Osteoblast (primary cell): ENCODE measurements at regions not wholly inside any gene's neighbourhood (a gene's known extent, or its start where the extent isn't known, plus 50 kb on each side); places are given as distances from the start of the nearest gene placed in this dataset.

ENCODE experiments used
- DNase-seq: peaks from one replicate; pipeline ENCODE4 v3.0.0; 2011; ENCODE audit warnings: low spot score, mixed read lengths; ENCODE audit not compliant: insufficient read length; ENCODE audit errors: missing footprints
- H2AFZ ChIP-seq: 2 replicates; pipeline ENCODE4 v1.6.0; 2011; ENCODE audit warnings: mild to moderate bottlenecking, low read length
- H3K27ac ChIP-seq: 2 replicates; pipeline ENCODE4 v1.5.1; 2011; ENCODE audit warnings: mild to moderate bottlenecking, low read depth, low read length, moderate library complexity
- H3K27me3 ChIP-seq: 2 replicates; pipeline ENCODE4 v1.6.0; 2012; ENCODE audit warnings: mild to moderate bottlenecking, control low read depth, inconsistent platforms, low read length, moderate library complexity; ENCODE audit not compliant: insufficient read depth
- H3K36me3 ChIP-seq: 2 replicates; pipeline ENCODE4 v1.5.1; 2011; ENCODE audit warnings: mild to moderate bottlenecking, low read length, control low read depth, moderate library complexity; ENCODE audit not compliant: insufficient read depth
- H3K4me1 ChIP-seq: 2 replicates; pipeline ENCODE4 v1.5.1; 2011; ENCODE audit warnings: mild to moderate bottlenecking, low read length, control low read depth, moderate library complexity; ENCODE audit not compliant: insufficient read depth
- H3K4me2 ChIP-seq: 2 replicates; pipeline ENCODE4 v1.6.0; 2011; ENCODE audit warnings: mild to moderate bottlenecking, low read length; ENCODE audit not compliant: insufficient read depth
- H3K4me3 ChIP-seq: fragments of 200-600 bp; sonication (generic); 3 replicates; pipeline ENCODE4 v1.5.1; 2012; ENCODE audit warnings: mild to moderate bottlenecking, low read length, inconsistent platforms; ENCODE audit not compliant: insufficient read depth
- H3K79me2 ChIP-seq: 2 replicates; pipeline ENCODE4 v1.6.0; 2012; ENCODE audit warnings: mild to moderate bottlenecking, low read length, control low read depth, inconsistent platforms; ENCODE audit not compliant: insufficient read depth
- H3K9me3 ChIP-seq: 2 replicates; pipeline ENCODE4 v1.5.1; 2011; ENCODE audit warnings: low read depth, low read length, control low read depth
- H4K20me1 ChIP-seq: 2 replicates; pipeline ENCODE4 v1.6.0; 2012; ENCODE audit warnings: mild to moderate bottlenecking, low read length, control low read depth; ENCODE audit not compliant: insufficient read depth
- TF ChIP-seq, protein P1 (sequence below): IDR thresholded peaks from 2 replicates; pipeline ENCODE4 v1.5.1; 2011; ENCODE audit warnings: mild to moderate bottlenecking, low read depth, low read length, moderate library complexity; ENCODE audit errors: extremely low read depth

DNA sequence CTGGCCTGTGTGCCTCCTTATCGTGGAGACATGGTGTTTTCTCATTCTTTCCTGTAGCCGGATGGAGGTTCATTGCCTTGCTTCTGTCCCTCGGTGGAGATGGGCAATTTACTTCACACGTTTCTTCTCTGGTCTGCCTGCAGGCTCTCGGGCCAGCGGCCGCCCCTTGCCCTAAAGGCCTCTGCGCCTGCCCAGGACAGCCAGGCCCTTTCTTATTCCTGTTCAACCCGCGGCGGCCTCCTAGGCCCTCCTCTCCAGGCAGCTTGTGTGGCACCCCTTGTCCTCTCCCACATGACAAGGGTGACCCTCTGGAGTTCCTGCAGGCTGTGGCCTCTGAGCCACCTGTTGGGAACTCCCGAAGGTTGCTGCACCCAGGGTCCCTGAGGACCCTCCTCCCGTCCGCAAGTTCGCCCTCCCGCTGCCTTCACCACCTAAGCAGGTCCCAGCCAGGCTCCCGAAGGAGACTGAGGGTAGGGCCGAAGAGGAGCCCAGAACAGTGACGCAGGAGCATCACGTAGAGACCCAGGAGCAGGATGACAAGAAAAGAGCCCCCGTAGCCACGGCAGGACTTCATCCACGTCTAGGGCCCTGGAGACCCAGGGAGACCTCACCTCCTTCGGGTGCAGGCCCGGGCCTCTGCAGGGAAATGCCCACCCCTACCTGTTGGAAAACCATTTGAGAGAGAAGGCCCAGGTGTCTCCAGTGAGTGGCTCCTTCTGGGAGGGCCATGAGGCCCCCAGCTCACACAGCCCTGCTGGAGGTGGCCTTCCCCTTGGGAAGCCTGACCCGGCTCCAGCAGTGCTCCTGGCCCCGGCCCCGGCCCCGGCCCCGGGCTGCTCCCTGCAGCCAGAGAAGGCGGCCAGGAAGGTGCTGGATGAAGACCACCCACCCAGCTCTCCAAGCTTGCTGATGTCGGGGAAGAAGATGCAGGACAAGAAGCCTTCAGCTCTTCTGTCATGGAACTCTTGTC, 291.4 kb downstream of the TLE4 start:
- Histone ChIP-seq H3K27ac (no peak overlapping the region), H3K4me1 (no peaks in the 10 kb centered on the region), H3K79me2 (no peaks in the 10 kb centered on the region), H3K9me3 (no peaks in the 10 kb centered on the region), H3K4me3 (no peak overlapping the region), H2AFZ (no peak overlapping the region), H3K36me3 (no peaks in the 10 kb centered on the region), H3K27me3 (no peaks in the 10 kb centered on the region), H4K20me1 (no peaks in the 10 kb centered on the region), H3K4me2 (no peak overlapping the region)
- TF ChIP-seq, protein P1, sequence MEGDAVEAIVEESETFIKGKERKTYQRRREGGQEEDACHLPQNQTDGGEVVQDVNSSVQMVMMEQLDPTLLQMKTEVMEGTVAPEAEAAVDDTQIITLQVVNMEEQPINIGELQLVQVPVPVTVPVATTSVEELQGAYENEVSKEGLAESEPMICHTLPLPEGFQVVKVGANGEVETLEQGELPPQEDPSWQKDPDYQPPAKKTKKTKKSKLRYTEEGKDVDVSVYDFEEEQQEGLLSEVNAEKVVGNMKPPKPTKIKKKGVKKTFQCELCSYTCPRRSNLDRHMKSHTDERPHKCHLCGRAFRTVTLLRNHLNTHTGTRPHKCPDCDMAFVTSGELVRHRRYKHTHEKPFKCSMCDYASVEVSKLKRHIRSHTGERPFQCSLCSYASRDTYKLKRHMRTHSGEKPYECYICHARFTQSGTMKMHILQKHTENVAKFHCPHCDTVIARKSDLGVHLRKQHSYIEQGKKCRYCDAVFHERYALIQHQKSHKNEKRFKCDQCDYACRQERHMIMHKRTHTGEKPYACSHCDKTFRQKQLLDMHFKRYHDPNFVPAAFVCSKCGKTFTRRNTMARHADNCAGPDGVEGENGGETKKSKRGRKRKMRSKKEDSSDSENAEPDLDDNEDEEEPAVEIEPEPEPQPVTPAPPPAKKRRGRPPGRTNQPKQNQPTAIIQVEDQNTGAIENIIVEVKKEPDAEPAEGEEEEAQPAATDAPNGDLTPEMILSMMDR: no peak
- peak; percentile 60 for DNase-seq

DNA sequence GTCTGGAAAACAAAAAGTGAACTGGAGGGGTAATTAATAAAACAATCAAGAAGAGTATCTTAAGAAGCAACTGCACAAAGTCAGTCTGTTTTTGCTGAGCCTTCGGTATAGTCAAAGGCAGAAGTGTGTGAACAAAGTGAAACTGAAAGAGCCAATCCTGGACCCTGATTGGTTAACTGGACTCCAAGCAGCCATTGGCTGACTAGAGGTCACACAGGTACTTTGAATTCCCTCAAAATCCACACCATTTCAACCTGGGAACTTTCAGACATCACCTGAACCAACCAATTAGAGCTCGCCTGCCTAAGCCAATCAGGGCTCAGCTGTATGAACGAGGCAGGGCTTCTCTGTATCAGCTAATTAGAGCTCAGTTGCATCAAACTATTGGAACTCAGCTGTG, 286.7 kb downstream of the TLE4 start:
- no peaks in the 10 kb centered on the region for H3K27me3 ChIP-seq
- peak overlapping the region; percentile 43 for H3K4me2 ChIP-seq
- no peaks in the 10 kb centered on the region for H3K4me1 ChIP-seq
- no peaks in the 10 kb centered on the region for H4K20me1 ChIP-seq
- DNase-seq: no peak
- TF ChIP-seq, protein P1: no peak
- H3K79me2 ChIP-seq: no peaks in the 10 kb centered on the region
- no peak overlapping the region for H3K27ac ChIP-seq
- H2AFZ ChIP-seq: peak overlapping the region; percentile 48
- H3K4me3 ChIP-seq: peak overlapping the region; percentile 20
- H3K9me3 ChIP-seq: no peaks in the 10 kb centered on the region
- no peaks in the 10 kb centered on the region for H3K36me3 ChIP-seq

DNA sequence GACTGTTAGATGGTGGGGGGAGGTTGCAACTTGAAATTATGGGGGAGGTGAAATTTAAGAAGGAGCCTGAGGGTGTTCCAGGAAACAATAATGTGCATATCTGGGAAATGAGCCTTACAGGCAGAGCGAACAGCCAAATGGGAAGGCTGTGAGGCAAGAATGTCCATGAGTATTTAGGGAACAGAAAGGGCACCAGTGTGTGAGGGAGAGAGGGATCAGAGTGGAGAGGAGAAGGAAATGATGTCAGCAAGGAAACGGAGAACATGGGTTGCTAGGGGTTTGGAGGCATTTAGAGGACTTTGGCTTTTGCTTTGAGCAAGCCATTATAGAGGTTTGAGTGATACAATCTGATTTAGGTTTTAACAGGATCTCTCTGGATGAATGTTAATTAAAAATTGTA, 285.4 kb downstream of the TLE4 start:
- Histone ChIP-seq H4K20me1 (no peaks in the 10 kb centered on the region), H3K79me2 (no peaks in the 10 kb centered on the region), H3K27me3 (no peaks in the 10 kb centered on the region), H3K4me2 (no peak overlapping the region), H2AFZ (no peak overlapping the region), H3K27ac (no peak overlapping the region), H3K4me1 (no peaks in the 10 kb centered on the region), H3K9me3 (no peaks in the 10 kb centered on the region), H3K36me3 (no peaks in the 10 kb centered on the region), H3K4me3 (no peak overlapping the region)
- TF ChIP-seq, protein P1: no peak
- no peak for DNase-seq

DNA sequence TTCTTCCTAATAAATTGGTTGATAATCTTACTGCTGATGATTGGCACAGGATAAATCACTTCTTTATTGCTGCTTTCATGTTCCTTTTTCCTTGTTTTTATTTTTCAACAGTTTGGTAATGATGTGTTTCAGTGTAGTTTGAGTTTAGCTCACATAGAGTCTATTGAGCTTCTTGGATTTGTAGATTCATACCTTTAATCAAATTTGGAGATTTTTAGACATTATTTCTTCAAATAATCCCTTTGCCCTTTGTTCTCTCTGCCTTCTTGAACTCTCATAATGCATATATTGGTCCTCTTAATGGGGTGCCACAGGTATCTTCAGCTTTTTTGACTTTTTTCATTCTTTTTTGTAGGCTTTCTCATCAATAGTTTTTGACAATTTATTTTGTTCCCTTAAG, 275.3 kb downstream of the TLE4 start:
- Histone ChIP-seq H3K4me1 (no peaks in the 10 kb centered on the region), H3K79me2 (no peaks in the 10 kb centered on the region), H3K27me3 (no peaks in the 10 kb centered on the region), H4K20me1 (no peaks in the 10 kb centered on the region), H3K4me3 (no peak overlapping the region), H2AFZ (no peak overlapping the region), H3K4me2 (no peak overlapping the region), H3K27ac (no peak overlapping the region), H3K9me3 (no peaks in the 10 kb centered on the region), H3K36me3 (no peaks in the 10 kb centered on the region)
- DNase-seq: no peak
- TF ChIP-seq, protein P1: no peak
